IMR-90 (cell line): ENCODE measurements at regions not wholly inside any gene's neighbourhood (a gene's known extent, or its start where the extent isn't known, plus 50 kb on each side); places are given as distances from the start of the nearest gene placed in this dataset.

ENCODE experiments used
- BHLHE40 ChIP-seq: fragments of 150-350 bp; IDR thresholded peaks from 2 replicates; pipeline ENCODE4 v1.6.1; 2016; ENCODE audit warnings: mild to moderate bottlenecking, low read depth, low read length
- CEBPB ChIP-seq: IDR thresholded peaks from 2 replicates; pipeline ENCODE4 v1.6.1; 2012; ENCODE audit warnings: low read depth, low read length, improper control_type of control experiment
- CHD1 ChIP-seq: IDR thresholded peaks from 2 replicates; pipeline ENCODE4 v1.6.1; 2012; ENCODE audit warnings: low read depth, low read length, improper control_type of control experiment
- FOS ChIP-seq: fragments of 150-350 bp; IDR thresholded peaks from 2 replicates; pipeline ENCODE4 v1.6.1; 2016; ENCODE audit warnings: low read depth, low read length
- MAFK ChIP-seq: IDR thresholded peaks from 2 replicates; pipeline ENCODE4 v1.6.1; 2012; ENCODE audit warnings: low read depth, low read length, improper control_type of control experiment
- MAZ ChIP-seq: IDR thresholded peaks from 2 replicates; pipeline ENCODE4 v1.6.1; 2012; ENCODE audit warnings: low read depth, mild to moderate bottlenecking, low read length, improper control_type of control experiment, moderate library complexity, borderline replicate concordance
- MXI1 ChIP-seq: IDR thresholded peaks from 2 replicates; pipeline ENCODE4 v1.6.1; 2012; ENCODE audit warnings: low read depth, mild to moderate bottlenecking, low read length, moderate library complexity, borderline replicate concordance
- POLR2A ChIP-seq: IDR thresholded peaks from 2 replicates; pipeline ENCODE4 v1.6.1; 2012; ENCODE audit warnings: mild to moderate bottlenecking, low read depth, low read length
- RAD21 ChIP-seq: IDR thresholded peaks from 2 replicates; pipeline ENCODE4 v1.6.1; 2012; ENCODE audit warnings: low read length, improper control_type of control experiment
- RCOR1 ChIP-seq: IDR thresholded peaks from 2 replicates; pipeline ENCODE4 v1.6.1; 2012; ENCODE audit warnings: mild to moderate bottlenecking, low read length, improper control_type of control experiment; ENCODE audit not compliant: insufficient replicate concordance
- RFX5 ChIP-seq: IDR thresholded peaks from 2 replicates; pipeline ENCODE4 v1.8.0; 2012; ENCODE audit warnings: low read depth, mild to moderate bottlenecking, low read length, moderate library complexity
- TF ChIP-seq, protein P1 (sequence below): conservative IDR thresholded peaks from 2 replicates; pipeline ENCODE4 v1.5.1; 2012; ENCODE audit warnings: mild to moderate bottlenecking, low read depth, low read length, improper control_type of control experiment
- TF ChIP-seq, protein P2 (sequence below): fragments of 150-350 bp; IDR thresholded peaks from 2 replicates; pipeline ENCODE4 v1.6.1; 2016; ENCODE audit warnings: low read depth, mild to moderate bottlenecking, low read length, moderate library complexity, borderline replicate concordance
- TF ChIP-seq, protein P3 (sequence below): fragments of 150-350 bp; IDR thresholded peaks from 2 replicates; pipeline ENCODE4 v1.6.1; 2017; ENCODE audit warnings: mild to moderate bottlenecking, antibody characterized with exemption, low read length, low read depth

DNA sequence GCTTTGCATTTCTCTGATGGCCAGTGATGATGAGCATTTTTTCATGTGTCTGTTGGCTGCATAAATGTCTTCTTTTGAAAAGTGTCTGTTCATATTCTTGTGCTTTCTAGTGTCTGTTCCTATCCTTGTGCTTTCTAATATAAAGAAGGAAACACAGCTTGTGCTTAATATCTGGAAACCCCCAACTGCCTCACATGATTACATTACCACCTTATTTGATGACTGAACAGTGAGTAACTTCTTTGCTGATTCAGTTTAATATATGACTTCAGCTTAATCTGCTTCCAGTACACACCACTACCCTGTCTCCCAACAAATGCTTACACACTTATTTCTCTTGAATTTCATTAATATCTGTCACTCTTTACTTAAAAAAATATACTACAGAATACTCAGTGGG is 835.1 kb downstream of the EDEM1 start:
- TF ChIP-seq, protein P1, sequence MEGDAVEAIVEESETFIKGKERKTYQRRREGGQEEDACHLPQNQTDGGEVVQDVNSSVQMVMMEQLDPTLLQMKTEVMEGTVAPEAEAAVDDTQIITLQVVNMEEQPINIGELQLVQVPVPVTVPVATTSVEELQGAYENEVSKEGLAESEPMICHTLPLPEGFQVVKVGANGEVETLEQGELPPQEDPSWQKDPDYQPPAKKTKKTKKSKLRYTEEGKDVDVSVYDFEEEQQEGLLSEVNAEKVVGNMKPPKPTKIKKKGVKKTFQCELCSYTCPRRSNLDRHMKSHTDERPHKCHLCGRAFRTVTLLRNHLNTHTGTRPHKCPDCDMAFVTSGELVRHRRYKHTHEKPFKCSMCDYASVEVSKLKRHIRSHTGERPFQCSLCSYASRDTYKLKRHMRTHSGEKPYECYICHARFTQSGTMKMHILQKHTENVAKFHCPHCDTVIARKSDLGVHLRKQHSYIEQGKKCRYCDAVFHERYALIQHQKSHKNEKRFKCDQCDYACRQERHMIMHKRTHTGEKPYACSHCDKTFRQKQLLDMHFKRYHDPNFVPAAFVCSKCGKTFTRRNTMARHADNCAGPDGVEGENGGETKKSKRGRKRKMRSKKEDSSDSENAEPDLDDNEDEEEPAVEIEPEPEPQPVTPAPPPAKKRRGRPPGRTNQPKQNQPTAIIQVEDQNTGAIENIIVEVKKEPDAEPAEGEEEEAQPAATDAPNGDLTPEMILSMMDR = no peak
- TF ChIP-seq POLR2A (no peak), BHLHE40 (no peak), CEBPB (no peak), MAFK (no peak), MAZ (no peak), FOS (no peak), RCOR1 (no peak), MXI1 (no peak), CHD1 (no peak), RAD21 (no peak), RFX5 (no peak)
- TF ChIP-seq, protein P2, sequence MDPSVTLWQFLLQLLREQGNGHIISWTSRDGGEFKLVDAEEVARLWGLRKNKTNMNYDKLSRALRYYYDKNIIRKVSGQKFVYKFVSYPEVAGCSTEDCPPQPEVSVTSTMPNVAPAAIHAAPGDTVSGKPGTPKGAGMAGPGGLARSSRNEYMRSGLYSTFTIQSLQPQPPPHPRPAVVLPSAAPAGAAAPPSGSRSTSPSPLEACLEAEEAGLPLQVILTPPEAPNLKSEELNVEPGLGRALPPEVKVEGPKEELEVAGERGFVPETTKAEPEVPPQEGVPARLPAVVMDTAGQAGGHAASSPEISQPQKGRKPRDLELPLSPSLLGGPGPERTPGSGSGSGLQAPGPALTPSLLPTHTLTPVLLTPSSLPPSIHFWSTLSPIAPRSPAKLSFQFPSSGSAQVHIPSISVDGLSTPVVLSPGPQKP = no peak
- TF ChIP-seq, protein P3, sequence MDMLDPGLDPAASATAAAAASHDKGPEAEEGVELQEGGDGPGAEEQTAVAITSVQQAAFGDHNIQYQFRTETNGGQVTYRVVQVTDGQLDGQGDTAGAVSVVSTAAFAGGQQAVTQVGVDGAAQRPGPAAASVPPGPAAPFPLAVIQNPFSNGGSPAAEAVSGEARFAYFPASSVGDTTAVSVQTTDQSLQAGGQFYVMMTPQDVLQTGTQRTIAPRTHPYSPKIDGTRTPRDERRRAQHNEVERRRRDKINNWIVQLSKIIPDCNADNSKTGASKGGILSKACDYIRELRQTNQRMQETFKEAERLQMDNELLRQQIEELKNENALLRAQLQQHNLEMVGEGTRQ = no peak
